Liver (tissue), 8 donors: ENCODE measurements at regions not wholly inside any gene's neighbourhood (a gene's known extent, or its start where the extent isn't known, plus 50 kb on each side); places are given as distances from the start of the nearest gene placed in this dataset.

Experiments
- DNase-seq: peaks from one replicate; pipeline ENCODE4 v3.0.0-alpha.2; 2017; ENCODE audit warnings: low spot score
- H3K27ac ChIP-seq, 2 donors: one replicate each; pipeline ENCODE4 v1.7.0; 2013; ENCODE audit warnings: inconsistent platforms in 2 of 2, low read length in 2 of 2, control low read depth in 1 of 2, low read depth in 1 of 2, mild to moderate bottlenecking in 1 of 2
- H3K27me3 ChIP-seq, 4 donors: one replicate each; pipeline versions ENCODE4 v1.6.1 to v1.7.0; 2013; ENCODE audit warnings: low read length in 3 of 4, inconsistent platforms in 1 of 4, mild to moderate bottlenecking in 1 of 4, moderate library complexity in 1 of 4; ENCODE audit not compliant: control insufficient read depth in 4 of 4, insufficient read depth in 4 of 4
- H3K36me3 ChIP-seq, 4 donors: one replicate each; pipeline versions ENCODE4 v1.6.1 to v1.7.0; 2013; ENCODE audit warnings: low read length in 3 of 4, mild to moderate bottlenecking in 3 of 4, low read depth in 1 of 4, moderate library complexity in 1 of 4; ENCODE audit not compliant: control insufficient read depth in 4 of 4, insufficient read depth in 3 of 4
- H3K4me1 ChIP-seq, 4 donors: one replicate each; pipeline versions ENCODE4 v1.6.1 to v1.7.0; 2013; ENCODE audit warnings: low read length in 3 of 4, mild to moderate bottlenecking in 3 of 4, moderate library complexity in 1 of 4; ENCODE audit not compliant: control insufficient read depth in 4 of 4, insufficient read depth in 4 of 4
- H3K4me3 ChIP-seq, 3 donors: one replicate each; pipeline versions ENCODE4 v1.6.1 to v1.7.0; 2013; ENCODE audit warnings: low read length in 3 of 3, control low read depth in 1 of 3, low read depth in 1 of 3, mild to moderate bottlenecking in 1 of 3
- H3K9ac ChIP-seq, 2 donors: one replicate each; pipeline ENCODE4 v1.7.0; 2013; ENCODE audit warnings: low read length in 2 of 2, mild to moderate bottlenecking in 2 of 2, moderate library complexity in 2 of 2, control low read depth in 1 of 2, low read depth in 1 of 2
- H3K9me3 ChIP-seq, 4 donors: one replicate each; pipeline versions ENCODE4 v1.6.1 to v1.7.0; 2013; ENCODE audit warnings: low read length in 3 of 4; ENCODE audit not compliant: control insufficient read depth in 4 of 4
- CTCF ChIP-seq: fragments of 150-350 bp; IDR thresholded peaks from 2 replicates; pipeline ENCODE4 v1.5.1; 2017; ENCODE audit warnings: improper control_type of control experiment, low read depth, low read length; ENCODE audit not compliant: missing input control
- EGR1 ChIP-seq, 2 donors: IDR thresholded peaks; 2 replicates each; pipeline ENCODE4 v1.6.1; 2016 to 2018; ENCODE audit warnings: antibody characterized with exemption in 2 of 2, low read depth in 2 of 2
- FOXA1 ChIP-seq: IDR thresholded peaks from 2 replicates; pipeline ENCODE4 v1.6.1; 2016; ENCODE audit warnings: antibody characterized with exemption
- GABPA ChIP-seq, 2 donors: IDR thresholded peaks in 1 of 2; conservative IDR thresholded peaks in 1 of 2; 2 replicates each; pipeline ENCODE4 v1.6.1; 2016; ENCODE audit warnings: antibody characterized with exemption in 2 of 2, mild to moderate bottlenecking in 1 of 2, moderate library complexity in 1 of 2
- HNF4A ChIP-seq, 2 donors: conservative IDR thresholded peaks; 2 replicates each; pipeline ENCODE4 v1.6.1; 2016; ENCODE audit warnings: antibody characterized with exemption in 2 of 2, mild to moderate bottlenecking in 2 of 2
- HNF4G ChIP-seq: IDR thresholded peaks from 2 replicates; pipeline ENCODE4 v1.6.1; 2016; ENCODE audit warnings: antibody characterized with exemption
- JUND ChIP-seq, 2 donors: IDR thresholded peaks; 2 replicates each; pipeline ENCODE4 v1.6.1; 2016; ENCODE audit warnings: antibody characterized with exemption in 2 of 2
- NR2F2 ChIP-seq: IDR thresholded peaks from 2 replicates; pipeline ENCODE4 v1.6.1; 2016; ENCODE audit warnings: antibody characterized with exemption
- RAD21 ChIP-seq, 2 donors: IDR thresholded peaks; 2 replicates each; pipeline ENCODE4 v1.6.1; 2016; ENCODE audit warnings: antibody characterized with exemption in 2 of 2, mild to moderate bottlenecking in 2 of 2
- RXRA ChIP-seq, 2 donors: IDR thresholded peaks; 2 replicates each; pipeline ENCODE4 v1.6.1; 2017 to 2018; ENCODE audit warnings: antibody characterized with exemption in 2 of 2, mild to moderate bottlenecking in 1 of 2
- SP1 ChIP-seq: IDR thresholded peaks from 2 replicates; pipeline ENCODE4 v1.6.1; 2018; ENCODE audit warnings: antibody characterized with exemption, mild to moderate bottlenecking
- TAF1 ChIP-seq: conservative IDR thresholded peaks from 2 replicates; pipeline ENCODE4 v1.6.1; 2016; ENCODE audit warnings: antibody characterized with exemption, mild to moderate bottlenecking
- YY1 ChIP-seq: IDR thresholded peaks from 2 replicates; pipeline ENCODE4 v1.6.1; 2016; ENCODE audit warnings: antibody characterized with exemption, mild to moderate bottlenecking
- ZBTB33 ChIP-seq: IDR thresholded peaks from 2 replicates; pipeline ENCODE4 v1.6.1; 2016; ENCODE audit warnings: antibody characterized with exemption
- WGBS: extraction: QIAGEN DNeasy Blood & Tissue Kit; methylation state at CpG from one replicate; pipeline ENCODE4 v1.1.7; 2013; 5-methylcytosine and 5-hydroxymethylcytosine counted together
- donor health status: healthy.
- donor health status: healthy.
- donor health status: healthy.
- donor health status: healthy.
- donor health status: healthy.

DNA sequence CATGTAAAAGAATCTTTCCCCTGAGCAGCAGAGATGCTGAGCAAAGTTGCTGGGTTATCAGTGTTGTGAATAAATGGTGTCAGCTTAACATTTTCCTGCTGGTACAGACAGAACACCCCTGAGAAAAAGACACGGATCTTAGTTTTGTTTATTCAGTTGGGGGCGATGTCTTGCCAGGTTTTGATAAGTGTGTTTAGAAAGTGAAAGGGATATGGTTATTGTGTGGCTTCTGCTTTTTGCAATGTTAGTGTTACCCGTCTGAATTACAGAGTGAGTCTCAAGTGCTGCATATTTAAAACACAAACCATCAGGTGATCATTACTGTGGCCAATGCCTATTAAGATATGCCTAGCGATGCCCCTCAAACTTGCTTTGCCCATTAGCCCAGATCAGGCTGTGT, 864.6 kb upstream of the SEL1L start:
- no peak overlapping the region for H3K9ac ChIP-seq
- 22% methylated on average over 4 of the region's 4 CpGs for WGBS
- no peak for DNase-seq
- H3K4me1 ChIP-seq = no peaks in the 10 kb centered on the region
- H3K27me3 ChIP-seq = no peaks in the 10 kb centered on the region
- no peaks in the 10 kb centered on the region for H3K36me3 ChIP-seq
- no peaks in the 10 kb centered on the region for H3K9me3 ChIP-seq
- H3K4me3 ChIP-seq = no peak overlapping the region
- TF ChIP-seq JUND (IDR thresholded peaks at IDR 0.05) = no peak
- TF ChIP-seq HNF4A (conservative IDR thresholded peaks at IDR 0.05) = no peak
- TF ChIP-seq GABPA (IDR thresholded peaks at IDR 0.05 in 1 of 2, conservative IDR thresholded peaks at IDR 0.05 in 1 of 2) = no peak
- no peak for TF ChIP-seq CTCF
- TF ChIP-seq RXRA (IDR thresholded peaks at IDR 0.05) = no peak
- no peak for TF ChIP-seq RAD21 (IDR thresholded peaks at IDR 0.05)
- no peak overlapping the region for H3K27ac ChIP-seq

GRCh38 chr14:82403987-82404386, 870.3 kb upstream of the SEL1L start:
- Histone ChIP-seq H3K36me3 (no peaks in the 10 kb centered on the region), H3K9ac (no peak overlapping the region), H3K27ac (no peak overlapping the region), H3K9me3 (no peaks in the 10 kb centered on the region), H3K4me3 (no peak overlapping the region), H3K4me1 (no peaks in the 10 kb centered on the region), H3K27me3 (no peaks in the 10 kb centered on the region)
- no peak for DNase-seq
- TF ChIP-seq NR2F2 = no peak
- no peak for TF ChIP-seq YY1
- no peak for TF ChIP-seq ZBTB33
- TF ChIP-seq FOXA1 = no peak
- no peak for TF ChIP-seq HNF4G
- no peak for TF ChIP-seq EGR1 (IDR thresholded peaks at IDR 0.05; ENCODE audit: low read depth in 2 of 2)
- TF ChIP-seq CTCF = no peak

DNA sequence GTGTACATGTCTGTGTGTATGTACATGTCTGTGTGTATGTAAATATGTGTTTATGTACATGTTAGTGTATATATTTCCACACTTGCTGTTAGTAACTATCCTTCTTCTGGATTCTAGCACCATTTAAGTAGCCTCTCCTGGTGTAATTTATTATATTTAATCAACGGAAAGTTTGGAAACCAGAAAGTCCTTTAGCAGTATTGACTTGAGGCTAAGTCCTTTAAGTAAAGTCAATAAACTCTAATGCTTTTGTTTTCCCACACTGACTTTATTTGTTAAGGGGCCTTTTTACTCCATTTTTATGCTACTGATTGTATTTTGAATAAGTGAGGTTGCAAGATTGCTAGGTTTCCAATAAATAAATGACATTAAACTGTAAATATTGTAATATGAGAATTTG, 876.4 kb upstream of the SEL1L start:
- Histone ChIP-seq H3K9ac (no peak overlapping the region), H3K27ac (no peak overlapping the region), H3K36me3 (no peaks in the 10 kb centered on the region), H3K9me3 (no peaks in the 10 kb centered on the region), H3K4me3 (no peak overlapping the region), H3K4me1 (no peaks in the 10 kb centered on the region), H3K27me3 (no peaks in the 10 kb centered on the region)
- no peak for DNase-seq
- 55% methylated on average over 1 of the region's 1 CpG for WGBS
- TF ChIP-seq HNF4A (conservative IDR thresholded peaks at IDR 0.05) = no peak
- TF ChIP-seq SP1 = no peak
- TF ChIP-seq FOXA1 = no peak
- TF ChIP-seq HNF4G = no peak
- TF ChIP-seq EGR1 (IDR thresholded peaks at IDR 0.05; ENCODE audit: low read depth in 2 of 2) = no peak
- TF ChIP-seq TAF1 = no peak
